Astrocyte (in vitro differentiated cells and primary cell): ENCODE measurements at regions not wholly inside any gene's neighbourhood (a gene's known extent, or its start where the extent isn't known, plus 50 kb on each side); places are given as distances from the start of the nearest gene placed in this dataset.

Experiments used
- DNase-seq: peaks from one replicate; pipeline ENCODE4 v3.0.0-alpha.2; 2010; ENCODE audit warnings: low read depth
- FAIRE-seq: peaks from 2 replicates; lab custom pipeline; 2011; peaks lifted over from hg19 to GRCh38; lab: Jason Lieb, UNC
- H2AFZ ChIP-seq: 2 replicates; pipeline ENCODE4 v1.6.0; 2012; ENCODE audit warnings: low read depth, low read length, inconsistent platforms
- H3K27ac ChIP-seq: 2 replicates; pipeline ENCODE4 v1.5.1; 2011; ENCODE audit warnings: low read depth, low read length, inconsistent platforms
- H3K27me3 ChIP-seq: 2 replicates; pipeline ENCODE4 v1.6.0; 2011; ENCODE audit warnings: low read length, inconsistent platforms; ENCODE audit not compliant: insufficient read depth
- H3K36me3 ChIP-seq: 2 replicates; pipeline ENCODE4 v1.5.1; 2011; ENCODE audit warnings: low read length, inconsistent platforms; ENCODE audit not compliant: insufficient read depth
- H3K4me1 ChIP-seq: 2 replicates; pipeline ENCODE4 v1.5.1; 2011; ENCODE audit warnings: low read length, inconsistent platforms; ENCODE audit not compliant: insufficient read depth
- H3K4me2 ChIP-seq: 2 replicates; pipeline ENCODE4 v1.6.0; 2012; ENCODE audit warnings: low read length, inconsistent platforms
- H3K4me3 ChIP-seq: 2 replicates; pipeline ENCODE4 v1.5.1; 2011; ENCODE audit warnings: low read depth, mild to moderate bottlenecking, low read length, inconsistent platforms; ENCODE audit not compliant: insufficient read depth
- H3K79me2 ChIP-seq: 2 replicates; pipeline ENCODE4 v1.6.0; 2012; ENCODE audit warnings: mild to moderate bottlenecking, low read length, inconsistent platforms; ENCODE audit not compliant: insufficient read depth
- H3K9ac ChIP-seq: 2 replicates; pipeline ENCODE4 v1.6.0; 2012; ENCODE audit warnings: mild to moderate bottlenecking, low read length, inconsistent platforms
- H3K9me3 ChIP-seq: 2 replicates; pipeline ENCODE4 v1.5.1; 2012; ENCODE audit warnings: low read depth, mild to moderate bottlenecking, low read length, inconsistent platforms; ENCODE audit not compliant: insufficient read depth
- H4K20me1 ChIP-seq: 2 replicates; pipeline ENCODE4 v1.6.0; 2012; ENCODE audit warnings: low read length, inconsistent platforms; ENCODE audit not compliant: insufficient read depth
- H3K27ac Mint-ChIP-seq: one replicate; pipeline ENCODE4 v1.8.0; 2021; ENCODE audit warnings: mild to moderate bottlenecking, mixed read lengths; ENCODE audit not compliant: unreplicated experiment
- H3K27me3 Mint-ChIP-seq: one replicate; pipeline ENCODE4 v1.8.0; 2021; ENCODE audit warnings: low read depth, mixed read lengths; ENCODE audit not compliant: unreplicated experiment
- H3K36me3 Mint-ChIP-seq: one replicate; pipeline ENCODE4 v1.8.0; 2021; ENCODE audit warnings: low read depth, mixed read lengths; ENCODE audit not compliant: unreplicated experiment
- H3K4me1 Mint-ChIP-seq: one replicate; pipeline ENCODE4 v1.8.0; 2021; ENCODE audit warnings: low read depth, mixed read lengths; ENCODE audit not compliant: unreplicated experiment
- H3K4me3 Mint-ChIP-seq: one replicate; pipeline ENCODE4 v1.8.0; 2021; ENCODE audit warnings: mild to moderate bottlenecking, moderate library complexity, mixed read lengths; ENCODE audit not compliant: unreplicated experiment
- H3K9me3 Mint-ChIP-seq: one replicate; pipeline ENCODE4 v1.8.0; 2021; ENCODE audit warnings: mild to moderate bottlenecking, mixed read lengths; ENCODE audit not compliant: unreplicated experiment
- CTCF ChIP-seq: IDR thresholded peaks from 2 replicates; pipeline ENCODE4 v1.5.1; 2011; ENCODE audit warnings: low read depth, mild to moderate bottlenecking, inconsistent platforms, low read length, moderate library complexity; ENCODE audit not compliant: insufficient read depth
- EZH2 ChIP-seq: IDR thresholded peaks from 2 replicates; pipeline ENCODE4 v1.6.1; 2012; ENCODE audit warnings: mild to moderate bottlenecking, low read length, inconsistent platforms; ENCODE audit not compliant: insufficient read depth

DNA sequence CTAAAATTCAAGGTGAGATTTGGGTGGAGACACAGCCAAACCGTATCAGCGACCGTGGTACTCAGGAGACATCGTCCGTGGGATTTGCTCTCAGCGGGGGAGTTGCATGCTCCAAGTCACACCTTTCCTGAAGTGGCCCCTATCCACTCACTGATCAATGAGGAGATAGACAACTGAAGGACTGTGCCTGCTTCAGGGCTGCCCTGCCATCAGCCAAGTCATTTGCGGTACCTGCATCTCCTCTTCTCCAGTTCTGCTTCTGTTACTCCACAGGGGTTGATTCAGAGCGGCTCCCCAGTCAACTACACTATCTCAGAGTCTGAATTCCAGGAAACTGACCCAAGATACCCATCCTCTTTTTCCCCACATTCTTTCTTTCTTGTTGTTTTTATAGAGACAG is 184.1 kb downstream of the MREG start:
- no peak overlapping the region for H2AFZ ChIP-seq
- no peak overlapping the region for H3K4me3 ChIP-seq
- H3K9me3 Mint-ChIP-seq: peaks cover 3% of the 10 kb centered on the region
- no peaks in the 10 kb centered on the region for H4K20me1 ChIP-seq
- no peak for DNase-seq
- TF ChIP-seq CTCF (no peak), EZH2 (no peak)
- no peaks in the 10 kb centered on the region for H3K36me3 Mint-ChIP-seq
- H3K9ac ChIP-seq: no peak overlapping the region
- no peaks in the 10 kb centered on the region for H3K79me2 ChIP-seq
- H3K27ac Mint-ChIP-seq: no peak overlapping the region
- H3K9me3 ChIP-seq: no peaks in the 10 kb centered on the region
- peaks cover 31% of the 10 kb centered on the region for H3K4me1 ChIP-seq
- FAIRE-seq: no peak
- no peaks in the 10 kb centered on the region for H3K36me3 ChIP-seq
- H3K27ac ChIP-seq: no peak overlapping the region
- H3K4me1 Mint-ChIP-seq: peaks cover 41% of the 10 kb centered on the region
- no peaks in the 10 kb centered on the region for H3K27me3 ChIP-seq
- no peaks in the 10 kb centered on the region for H3K27me3 Mint-ChIP-seq
- H3K4me2 ChIP-seq: no peak overlapping the region
- H3K4me3 Mint-ChIP-seq: no peak overlapping the region

- H4K20me1 ChIP-seq: no peaks in the 10 kb centered on the region
- H3K27ac ChIP-seq: no peak overlapping the region
- no peak overlapping the region for H3K4me3 Mint-ChIP-seq
- no peak overlapping the region for H2AFZ ChIP-seq
- H3K4me2 ChIP-seq: no peak overlapping the region
- H3K4me1 ChIP-seq: peaks cover 27% of the 10 kb centered on the region
- TF ChIP-seq EZH2: no peak
- TF ChIP-seq CTCF: peak; percentile 52
- DNase-seq: peak; percentile 44
- H3K27me3 Mint-ChIP-seq: no peaks in the 10 kb centered on the region
- peaks cover 38% of the 10 kb centered on the region for H3K4me1 Mint-ChIP-seq
- no peak overlapping the region for H3K9ac ChIP-seq
- H3K4me3 ChIP-seq: no peak overlapping the region
- no peaks in the 10 kb centered on the region for H3K27me3 ChIP-seq
- H3K36me3 Mint-ChIP-seq: no peaks in the 10 kb centered on the region
- FAIRE-seq: peak; percentile 52
- no peaks in the 10 kb centered on the region for H3K79me2 ChIP-seq
- H3K9me3 Mint-ChIP-seq: peaks cover 3% of the 10 kb centered on the region
- H3K9me3 ChIP-seq: no peaks in the 10 kb centered on the region
- no peaks in the 10 kb centered on the region for H3K36me3 ChIP-seq
- no peak overlapping the region for H3K27ac Mint-ChIP-seq
Observed at GRCh38 chr2:215828528-215829184, 184.7 kb downstream of the MREG start.

GRCh38 chr2:215826838-215827441 is 186.4 kb downstream of the MREG start:
- FAIRE-seq: no peak
- DNase-seq: peak; percentile 46
- H3K4me2 ChIP-seq: peak overlapping the region; percentile 52
- peaks cover 7% of the 10 kb centered on the region for H3K9me3 Mint-ChIP-seq
- no peaks in the 10 kb centered on the region for H3K79me2 ChIP-seq
- no peak overlapping the region for H3K27ac ChIP-seq
- H3K27ac Mint-ChIP-seq: peak overlapping the region; percentile 77
- H3K4me3 ChIP-seq: no peak overlapping the region
- H3K9me3 ChIP-seq: no peaks in the 10 kb centered on the region
- H3K27me3 Mint-ChIP-seq: no peaks in the 10 kb centered on the region
- H3K4me3 Mint-ChIP-seq: no peak overlapping the region
- no peak for TF ChIP-seq EZH2
- no peak for TF ChIP-seq CTCF
- no peaks in the 10 kb centered on the region for H4K20me1 ChIP-seq
- H3K9ac ChIP-seq: peak overlapping the region; percentile 28
- H3K36me3 Mint-ChIP-seq: peaks cover 4% of the 10 kb centered on the region
- H2AFZ ChIP-seq: peak overlapping the region; percentile 35
- H3K27me3 ChIP-seq: no peaks in the 10 kb centered on the region
- H3K4me1 Mint-ChIP-seq: peaks cover 29% of the 10 kb centered on the region
- peaks cover 24% of the 10 kb centered on the region for H3K4me1 ChIP-seq
- no peaks in the 10 kb centered on the region for H3K36me3 ChIP-seq
